ENCODE measurements at regions not wholly inside any gene's neighbourhood (a gene's known extent, or its start where the extent isn't known, plus 50 kb on each side); places are given as distances from the start of the nearest gene placed in this dataset.

DNA sequence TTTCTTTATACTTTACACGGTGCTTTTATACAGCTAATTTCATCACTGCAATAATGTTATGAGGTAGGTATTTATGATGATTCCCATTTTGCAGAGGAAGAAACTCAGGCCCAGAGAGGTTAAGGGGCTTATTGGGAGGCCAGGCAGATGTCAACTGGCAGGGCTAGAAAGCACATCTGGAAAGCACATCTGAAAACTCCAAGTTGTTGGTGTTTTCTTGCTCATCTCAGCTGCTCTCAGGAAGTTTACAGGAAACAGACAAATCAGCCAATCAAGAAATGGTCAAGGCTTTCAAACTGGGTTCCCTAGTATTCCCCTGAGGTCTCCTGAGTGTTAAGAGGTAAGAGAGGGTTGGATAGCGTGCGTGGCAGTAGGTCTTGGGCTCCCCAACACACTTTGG, 124.1 kb upstream of the MED13L start:
- TF ChIP-seq, protein P1, sequence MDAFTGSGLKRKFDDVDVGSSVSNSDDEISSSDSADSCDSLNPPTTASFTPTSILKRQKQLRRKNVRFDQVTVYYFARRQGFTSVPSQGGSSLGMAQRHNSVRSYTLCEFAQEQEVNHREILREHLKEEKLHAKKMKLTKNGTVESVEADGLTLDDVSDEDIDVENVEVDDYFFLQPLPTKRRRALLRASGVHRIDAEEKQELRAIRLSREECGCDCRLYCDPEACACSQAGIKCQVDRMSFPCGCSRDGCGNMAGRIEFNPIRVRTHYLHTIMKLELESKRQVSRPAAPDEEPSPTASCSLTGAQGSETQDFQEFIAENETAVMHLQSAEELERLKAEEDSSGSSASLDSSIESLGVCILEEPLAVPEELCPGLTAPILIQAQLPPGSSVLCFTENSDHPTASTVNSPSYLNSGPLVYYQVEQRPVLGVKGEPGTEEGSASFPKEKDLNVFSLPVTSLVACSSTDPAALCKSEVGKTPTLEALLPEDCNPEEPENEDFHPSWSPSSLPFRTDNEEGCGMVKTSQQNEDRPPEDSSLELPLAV (CRISPR knock-in tag; conservative IDR thresholded peaks at IDR 0.05; ENCODE audit: low read depth) = no peak
- TF ChIP-seq, protein P2, sequence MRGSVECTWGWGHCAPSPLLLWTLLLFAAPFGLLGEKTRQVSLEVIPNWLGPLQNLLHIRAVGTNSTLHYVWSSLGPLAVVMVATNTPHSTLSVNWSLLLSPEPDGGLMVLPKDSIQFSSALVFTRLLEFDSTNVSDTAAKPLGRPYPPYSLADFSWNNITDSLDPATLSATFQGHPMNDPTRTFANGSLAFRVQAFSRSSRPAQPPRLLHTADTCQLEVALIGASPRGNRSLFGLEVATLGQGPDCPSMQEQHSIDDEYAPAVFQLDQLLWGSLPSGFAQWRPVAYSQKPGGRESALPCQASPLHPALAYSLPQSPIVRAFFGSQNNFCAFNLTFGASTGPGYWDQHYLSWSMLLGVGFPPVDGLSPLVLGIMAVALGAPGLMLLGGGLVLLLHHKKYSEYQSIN (CRISPR knock-in tag; IDR thresholded peaks at IDR 0.05; ENCODE audit: borderline replicate concordance) = no peak
- TF ChIP-seq MIER2 (CRISPR knock-in tag; IDR thresholded peaks at IDR 0.05) = no peak
- no peak for TF ChIP-seq SSRP1 (CRISPR knock-in tag; IDR thresholded peaks at IDR 0.05)
